GM18508 (cell line): ENCODE measurements at regions not wholly inside any gene's neighbourhood (a gene's known extent, or its start where the extent isn't known, plus 50 kb on each side); places are given as distances from the start of the nearest gene placed in this dataset.

Experiments used
- ATAC-seq: cut with Tn5 transposase; IDR thresholded peaks from one replicate; pipeline ENCODE4 v1.9.1; 2021; ENCODE audit warnings: moderate number of reproducible peaks; ENCODE audit not compliant: insufficient read depth, unreplicated experiment

GRCh38 chr10:128306966-128307365, 180.7 kb upstream of the MKI67 start:
- no peak for ATAC-seq

- no peak for ATAC-seq
Measured at GRCh38 chr10:128307820-128308219, 181.6 kb upstream of the MKI67 start.

DNA sequence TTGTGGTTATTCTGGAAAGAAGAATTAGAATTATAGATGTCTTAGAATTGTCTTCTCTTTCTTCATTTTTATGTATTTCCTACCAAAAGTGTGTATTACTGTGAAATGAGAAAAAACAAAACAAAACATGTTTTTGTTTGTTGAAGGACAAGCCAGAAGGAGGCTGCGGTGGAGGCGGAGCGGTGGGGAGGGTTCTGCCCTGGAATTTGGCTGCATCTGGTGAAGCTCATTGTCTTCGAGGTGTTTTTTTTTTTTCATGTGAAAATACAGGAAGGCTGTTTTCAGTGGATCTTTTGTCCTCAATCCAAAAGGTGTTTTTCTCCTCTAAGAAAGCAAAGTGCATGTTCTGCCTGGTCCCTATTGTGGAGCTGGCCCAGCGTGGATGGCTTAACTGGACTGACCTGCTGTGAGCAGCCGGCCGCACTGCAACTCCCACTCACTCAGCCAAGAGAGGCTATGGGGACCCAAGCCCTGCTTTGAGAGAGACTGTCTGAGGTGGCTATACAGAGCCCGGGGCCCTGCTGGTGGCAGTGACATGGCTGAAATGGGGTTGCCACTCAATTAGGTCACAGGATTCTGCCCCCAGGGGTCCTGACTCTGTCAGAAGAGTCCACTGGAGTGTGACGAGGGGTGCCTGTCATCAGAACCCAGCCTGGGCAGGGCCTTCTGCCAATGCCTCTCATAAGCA, 184.9 kb upstream of the MKI67 start:
- no peak for ATAC-seq

- no peak for ATAC-seq
Measured at GRCh38 chr10:128312250-128312649, 186.0 kb upstream of the MKI67 start.

- ATAC-seq, result no peak
Measured at GRCh38 chr10:128314686-128315085, 188.5 kb upstream of the MKI67 start.

- ATAC-seq, result no peak
Measured at GRCh38 chr10:128316121-128316726, 190.0 kb upstream of the MKI67 start.

GRCh38 chr10:128316925-128317324, 190.7 kb upstream of the MKI67 start:
- ATAC-seq, result no peak

DNA sequence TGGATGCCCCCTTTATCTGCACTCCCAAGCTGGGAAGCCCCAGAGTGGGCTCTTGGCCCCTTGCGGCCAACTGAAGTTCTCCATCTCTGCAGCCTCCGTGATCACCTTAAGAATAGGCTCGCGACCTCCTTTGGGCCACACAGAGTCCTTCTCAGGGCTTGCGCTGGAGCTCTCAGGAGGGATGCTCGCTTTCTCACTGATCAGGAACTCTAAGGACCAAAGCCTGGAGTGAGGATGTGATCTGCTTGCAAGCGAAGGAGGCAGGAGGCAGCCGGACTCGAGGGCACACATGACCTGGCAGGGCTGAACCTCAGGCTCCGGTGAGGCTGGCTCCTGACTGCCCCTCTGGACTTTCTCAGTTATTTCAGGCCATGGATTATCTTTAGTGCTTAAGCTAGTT, 192.1 kb upstream of the MKI67 start:
- no peak for ATAC-seq

- no peak for ATAC-seq
Measured at GRCh38 chr10:128318913-128319312, 192.7 kb upstream of the MKI67 start.

DNA sequence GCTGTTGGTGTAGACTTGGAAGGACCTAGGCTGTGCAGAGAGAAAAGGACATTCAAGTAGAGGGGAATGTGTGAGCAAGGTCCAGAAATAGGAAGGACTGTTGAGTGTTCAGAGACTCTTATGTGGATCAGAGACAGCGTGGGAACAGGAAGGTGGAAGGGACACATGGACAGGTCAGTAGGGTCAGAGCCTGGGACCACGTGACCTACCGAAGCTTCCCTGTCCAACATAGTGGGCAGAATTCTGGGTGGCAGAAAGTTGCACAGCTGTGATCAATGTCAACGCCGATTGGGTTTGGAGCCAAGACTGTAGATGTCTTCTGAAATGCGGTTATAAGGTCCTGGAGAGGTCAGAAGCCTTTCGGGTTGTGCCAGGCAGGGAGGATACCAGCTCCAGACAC, 195.9 kb upstream of the MKI67 start:
- ATAC-seq, result no peak

DNA sequence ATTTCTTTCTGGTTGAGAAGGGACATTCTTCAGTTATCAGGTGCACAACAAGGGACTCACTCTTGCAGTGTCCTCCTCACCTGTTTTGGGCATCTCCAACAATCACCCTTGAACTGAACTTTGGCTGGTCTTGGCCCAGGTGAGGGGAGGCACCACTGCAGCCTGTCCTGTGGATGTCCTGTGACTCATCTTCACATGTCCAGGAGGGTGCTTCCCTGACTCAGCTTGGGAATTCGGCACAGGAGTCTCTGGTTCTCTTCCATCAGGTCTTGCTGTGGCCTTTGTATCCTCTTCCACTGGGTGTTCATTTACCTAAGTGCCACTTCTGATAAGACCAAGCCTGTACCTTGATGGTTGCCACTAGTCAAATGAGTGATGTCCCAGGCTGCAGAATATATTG, 196.7 kb upstream of the MKI67 start:
- no peak for ATAC-seq

DNA sequence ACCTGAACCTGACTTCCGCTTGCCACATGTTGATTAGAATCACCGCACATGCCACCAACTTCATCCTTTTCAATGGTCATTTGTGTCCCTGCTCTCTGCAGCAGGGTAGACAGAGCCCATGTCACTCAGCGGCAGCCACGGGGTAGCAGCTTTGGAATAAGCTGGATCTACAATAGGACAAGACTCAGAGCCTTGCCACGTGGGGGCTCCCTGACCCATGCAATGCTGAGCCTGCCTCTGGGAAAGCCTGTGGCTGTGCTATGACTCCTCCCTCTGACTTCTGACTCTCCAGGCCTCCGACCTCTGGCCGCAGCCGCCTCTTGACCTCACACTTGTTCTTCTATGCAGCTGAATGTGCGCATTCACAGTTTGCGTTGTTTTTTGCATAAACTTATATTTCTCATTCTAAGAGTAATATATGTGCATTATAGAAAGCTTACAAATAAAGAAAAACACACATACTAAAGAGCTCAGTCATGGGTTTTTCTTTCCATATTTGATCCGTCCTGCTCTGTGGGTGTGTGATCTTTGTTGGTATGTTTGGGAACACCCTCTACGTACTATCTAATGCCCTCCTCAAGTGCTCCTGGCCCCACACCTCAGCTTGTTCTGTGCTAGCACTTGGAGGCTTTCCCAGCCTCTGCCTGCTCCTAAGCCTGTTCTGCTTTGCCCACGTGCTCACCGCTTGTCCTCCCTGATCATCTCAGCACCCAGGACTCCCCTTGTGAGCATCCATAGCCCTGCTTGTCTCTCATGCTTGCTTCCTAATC, 198.0 kb upstream of the MKI67 start:
- no peak for ATAC-seq

GRCh38 chr10:128325788-128326187, 199.6 kb upstream of the MKI67 start:
- ATAC-seq, result no peak

DNA sequence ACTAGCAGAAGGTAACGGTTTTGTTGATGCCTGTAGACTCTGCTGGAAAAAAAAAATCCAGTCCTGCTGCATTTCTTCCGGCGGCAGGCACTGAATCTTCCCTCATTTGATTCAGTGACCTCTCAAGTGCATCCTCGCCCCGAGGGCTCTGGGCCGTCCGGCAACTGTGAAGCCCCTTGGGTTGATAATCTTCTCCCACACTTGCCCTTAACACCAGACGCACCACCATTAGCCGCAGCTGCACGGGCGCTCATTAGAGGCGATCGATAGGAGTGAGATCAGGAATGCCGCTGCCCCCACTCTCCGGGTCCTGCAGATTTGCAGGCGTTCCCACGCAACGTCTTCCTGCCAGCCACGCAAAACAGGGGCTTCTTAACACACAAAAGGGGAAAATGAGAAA, 200.0 kb upstream of the MKI67 start:
- ATAC-seq, result no peak

- no peak for ATAC-seq
Measured at GRCh38 chr10:128326851-128327250, 200.6 kb upstream of the MKI67 start.

- no peak for ATAC-seq
Measured at GRCh38 chr10:128336401-128336800, 210.2 kb upstream of the MKI67 start.

GRCh38 chr10:128337860-128338378, 211.7 kb upstream of the MKI67 start:
- ATAC-seq, result no peak

- no peak for ATAC-seq
Measured at GRCh38 chr10:128338951-128339350, 212.7 kb upstream of the MKI67 start.

GRCh38 chr10:128339753-128340152, 213.5 kb upstream of the MKI67 start:
- no peak for ATAC-seq

- ATAC-seq, result no peak
Measured at GRCh38 chr10:128345353-128345752, 219.1 kb upstream of the MKI67 start.

- ATAC-seq, result no peak
Measured at GRCh38 chr10:128360783-128361182, 234.6 kb upstream of the MKI67 start.
